ENCODE measurements at regions not wholly inside any gene's neighbourhood (a gene's known extent, or its start where the extent isn't known, plus 50 kb on each side); places are given as distances from the start of the nearest gene placed in this dataset.

- TF ChIP-seq, protein P1, sequence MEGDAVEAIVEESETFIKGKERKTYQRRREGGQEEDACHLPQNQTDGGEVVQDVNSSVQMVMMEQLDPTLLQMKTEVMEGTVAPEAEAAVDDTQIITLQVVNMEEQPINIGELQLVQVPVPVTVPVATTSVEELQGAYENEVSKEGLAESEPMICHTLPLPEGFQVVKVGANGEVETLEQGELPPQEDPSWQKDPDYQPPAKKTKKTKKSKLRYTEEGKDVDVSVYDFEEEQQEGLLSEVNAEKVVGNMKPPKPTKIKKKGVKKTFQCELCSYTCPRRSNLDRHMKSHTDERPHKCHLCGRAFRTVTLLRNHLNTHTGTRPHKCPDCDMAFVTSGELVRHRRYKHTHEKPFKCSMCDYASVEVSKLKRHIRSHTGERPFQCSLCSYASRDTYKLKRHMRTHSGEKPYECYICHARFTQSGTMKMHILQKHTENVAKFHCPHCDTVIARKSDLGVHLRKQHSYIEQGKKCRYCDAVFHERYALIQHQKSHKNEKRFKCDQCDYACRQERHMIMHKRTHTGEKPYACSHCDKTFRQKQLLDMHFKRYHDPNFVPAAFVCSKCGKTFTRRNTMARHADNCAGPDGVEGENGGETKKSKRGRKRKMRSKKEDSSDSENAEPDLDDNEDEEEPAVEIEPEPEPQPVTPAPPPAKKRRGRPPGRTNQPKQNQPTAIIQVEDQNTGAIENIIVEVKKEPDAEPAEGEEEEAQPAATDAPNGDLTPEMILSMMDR (IDR thresholded peaks at IDR 0.05): no peak
- TF ChIP-seq EP300 (IDR thresholded peaks at IDR 0.05) (no peak), POLR2A (IDR thresholded peaks at IDR 0.05) (no peak), POLR2AphosphoS5 (IDR thresholded peaks at IDR 0.05) (no peak)
- WGBS: 79% methylated on average over 6 of the region's 6 CpGs
- no peak overlapping the region for H3K27ac ChIP-seq
- H3K9me3 ChIP-seq: no peaks in the 10 kb centered on the region
- no peak overlapping the region for H3K4me3 ChIP-seq
- H3K4me1 ChIP-seq: peaks cover 8% of the 10 kb centered on the region
- no peaks in the 10 kb centered on the region for H3K27me3 ChIP-seq
- DNase-seq (ENCODE audit: low spot score in 2 of 2): no peak
- no peaks in the 10 kb centered on the region for H3K36me3 ChIP-seq
Observed at GRCh38 chr1:244236101-244236500, 185.0 kb downstream of the ZBTB18 start.

- Histone ChIP-seq H3K9me3 (no peaks in the 10 kb centered on the region), H3K27ac (no peak overlapping the region), H3K4me3 (no peak overlapping the region), H3K36me3 (no peaks in the 10 kb centered on the region), H3K4me1 (peaks cover 4% of the 10 kb centered on the region), H3K27me3 (no peaks in the 10 kb centered on the region)
- no peak for TF ChIP-seq EP300 (IDR thresholded peaks at IDR 0.05)
- TF ChIP-seq POLR2A (IDR thresholded peaks at IDR 0.05): no peak
- TF ChIP-seq, protein P1 (IDR thresholded peaks at IDR 0.05): no peak
- TF ChIP-seq POLR2AphosphoS5 (IDR thresholded peaks at IDR 0.05): no peak
- DNase-seq (ENCODE audit: low spot score in 2 of 2): no peak
- WGBS: 91% methylated on average over 7 of the region's 7 CpGs
Observed at GRCh38 chr1:244236721-244237120, 185.6 kb downstream of the ZBTB18 start.

- WGBS: 82% methylated on average over 8 of the region's 8 CpGs
- Histone ChIP-seq H3K27me3 (no peaks in the 10 kb centered on the region), H3K4me3 (no peak overlapping the region), H3K4me1 (no peaks in the 10 kb centered on the region), H3K27ac (no peak overlapping the region), H3K36me3 (no peaks in the 10 kb centered on the region), H3K9me3 (no peaks in the 10 kb centered on the region)
- DNase-seq (ENCODE audit: low spot score in 2 of 2): peak in 1 of 2 donors; percentile 45
- TF ChIP-seq, protein P1 (IDR thresholded peaks at IDR 0.05): no peak
- TF ChIP-seq EP300 (IDR thresholded peaks at IDR 0.05) (no peak), POLR2AphosphoS5 (IDR thresholded peaks at IDR 0.05) (no peak), POLR2A (IDR thresholded peaks at IDR 0.05) (no peak)
Observed at GRCh38 chr1:244237445-244237844, 186.4 kb downstream of the ZBTB18 start.

DNA sequence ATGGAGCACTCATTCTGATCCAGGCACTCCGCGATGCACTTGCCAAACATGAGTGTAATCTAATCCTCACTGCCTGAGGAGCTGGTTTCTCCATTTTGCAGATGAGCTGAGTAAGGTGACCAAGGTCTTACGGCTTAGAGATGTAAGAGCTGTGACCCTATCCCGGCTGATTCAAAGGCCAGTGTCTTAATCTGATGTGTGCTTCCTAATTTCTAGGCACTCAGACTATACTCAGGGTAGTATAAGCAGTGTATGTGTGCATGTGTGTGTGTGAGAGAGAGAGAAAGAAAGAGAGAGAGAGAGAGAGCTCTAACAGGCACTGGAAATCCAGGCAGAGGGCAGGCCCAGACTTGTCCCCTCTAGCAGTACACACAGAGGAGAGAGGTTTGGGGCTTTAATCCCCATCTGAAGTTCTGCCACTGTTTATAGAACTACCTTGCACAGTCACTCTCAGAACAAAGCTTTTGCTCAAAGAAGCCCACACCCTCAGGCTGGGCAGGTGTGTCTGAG lies 188.2 kb downstream of the ZBTB18 start:
- Histone ChIP-seq H3K36me3 (no peaks in the 10 kb centered on the region), H3K27ac (no peak overlapping the region), H3K27me3 (no peaks in the 10 kb centered on the region), H3K4me1 (no peaks in the 10 kb centered on the region), H3K9me3 (no peaks in the 10 kb centered on the region), H3K4me3 (no peak overlapping the region)
- DNase-seq (ENCODE audit: low spot score in 2 of 2): peak in 1 of 2 donors; percentile 15
- TF ChIP-seq POLR2AphosphoS5 (IDR thresholded peaks at IDR 0.05): no peak
- no peak for TF ChIP-seq EP300 (IDR thresholded peaks at IDR 0.05)
- TF ChIP-seq, protein P1 (IDR thresholded peaks at IDR 0.05): no peak
- no peak for TF ChIP-seq POLR2A (IDR thresholded peaks at IDR 0.05)
- 62% methylated on average over 4 of the region's 4 CpGs for WGBS

- no peak overlapping the region for H3K27ac ChIP-seq
- WGBS: 88% methylated on average over 4 of the region's 4 CpGs
- H3K4me1 ChIP-seq: no peaks in the 10 kb centered on the region
- peaks cover 4% of the 10 kb centered on the region for H3K27me3 ChIP-seq
- no peak for TF ChIP-seq POLR2AphosphoS5 (IDR thresholded peaks at IDR 0.05)
- TF ChIP-seq, protein P1 (IDR thresholded peaks at IDR 0.05): no peak
- TF ChIP-seq POLR2A (IDR thresholded peaks at IDR 0.05): no peak
- no peak for TF ChIP-seq EP300 (IDR thresholded peaks at IDR 0.05)
- H3K36me3 ChIP-seq: no peaks in the 10 kb centered on the region
- no peak overlapping the region for H3K4me3 ChIP-seq
- H3K9me3 ChIP-seq: no peaks in the 10 kb centered on the region
- no peak for DNase-seq (ENCODE audit: low spot score in 2 of 2)
Observed at GRCh38 chr1:244241438-244241837, 190.4 kb downstream of the ZBTB18 start.
